GM19239 (cell line): ENCODE measurements at regions not wholly inside any gene's neighbourhood (a gene's known extent, or its start where the extent isn't known, plus 50 kb on each side); places are given as distances from the start of the nearest gene placed in this dataset.
"Not testable (repeated sequence)": the region's sequence is repeated elsewhere in the genome, so short reads cannot be mapped to it uniquely, and the experiment has no call there.

Experiments
- DNase-seq: peaks from one replicate; pipeline ENCODE4 v3.0.0; 2011; ENCODE audit warnings: low spot score; ENCODE audit not compliant: insufficient read length
- FAIRE-seq: peaks from 2 replicates; lab custom pipeline; 2011; peaks lifted over from hg19 to GRCh38; lab: Jason Lieb, UNC

DNA sequence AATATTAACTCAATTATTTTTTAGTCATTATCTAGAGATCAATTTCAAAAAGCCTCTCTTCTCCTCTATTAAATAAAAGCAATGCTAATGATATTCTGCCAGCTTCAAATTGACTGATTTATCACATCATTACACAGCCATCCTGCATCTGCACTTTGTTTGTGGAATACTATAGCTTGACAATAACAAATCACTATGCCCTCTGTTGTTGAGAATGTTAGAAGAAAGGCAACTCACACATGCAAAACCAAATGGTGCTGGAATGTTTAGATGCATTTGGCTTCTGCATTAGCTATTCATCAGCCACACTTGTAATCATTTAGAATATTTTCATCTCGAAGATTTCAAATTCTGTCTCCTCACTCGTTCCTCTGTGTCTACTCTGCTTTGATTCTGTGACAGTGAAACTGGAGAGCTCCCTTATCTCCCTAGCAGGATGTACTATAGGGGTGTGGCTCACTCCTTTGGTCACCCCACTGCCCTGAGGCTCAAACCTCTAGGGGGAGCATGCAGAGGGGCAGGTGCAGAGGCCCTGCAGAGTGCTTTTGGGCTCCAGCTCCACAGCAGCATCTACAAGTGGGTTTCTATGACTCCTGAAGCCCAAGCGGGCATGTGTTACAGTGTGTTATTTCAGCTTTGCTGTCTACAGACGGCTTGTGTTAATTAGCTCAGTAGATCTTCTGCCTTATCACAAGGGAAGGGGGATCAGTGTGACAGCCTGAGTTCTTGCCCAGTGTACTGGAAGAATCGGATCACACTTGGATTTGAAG is 454.1 kb upstream of the BCHE start:
- FAIRE-seq (no peak), DNase-seq (no peak)

DNA sequence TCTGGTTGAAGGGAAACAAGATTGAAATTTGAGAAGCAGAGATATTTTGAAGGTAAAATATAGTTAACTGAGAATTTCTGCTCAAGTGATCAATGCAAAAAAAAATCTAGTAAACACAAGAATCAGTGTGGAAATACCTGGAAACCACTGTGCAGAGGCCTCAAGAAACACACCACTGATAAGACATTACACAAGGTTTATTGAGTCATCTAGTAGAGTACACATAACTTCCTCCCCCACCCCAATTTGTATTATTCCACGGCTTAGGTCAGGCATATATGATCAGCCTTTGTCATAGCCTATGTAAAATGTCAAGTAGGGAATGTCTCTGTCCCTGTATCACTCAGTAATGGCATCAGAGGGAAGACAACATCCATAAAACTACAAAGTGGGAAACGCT is 447.8 kb upstream of the BCHE start:
- DNase-seq, result no peak
- no peak for FAIRE-seq

- no peak for FAIRE-seq
Measured at GRCh38 chr3:166283840-166284239, 446.6 kb upstream of the BCHE start.

DNA sequence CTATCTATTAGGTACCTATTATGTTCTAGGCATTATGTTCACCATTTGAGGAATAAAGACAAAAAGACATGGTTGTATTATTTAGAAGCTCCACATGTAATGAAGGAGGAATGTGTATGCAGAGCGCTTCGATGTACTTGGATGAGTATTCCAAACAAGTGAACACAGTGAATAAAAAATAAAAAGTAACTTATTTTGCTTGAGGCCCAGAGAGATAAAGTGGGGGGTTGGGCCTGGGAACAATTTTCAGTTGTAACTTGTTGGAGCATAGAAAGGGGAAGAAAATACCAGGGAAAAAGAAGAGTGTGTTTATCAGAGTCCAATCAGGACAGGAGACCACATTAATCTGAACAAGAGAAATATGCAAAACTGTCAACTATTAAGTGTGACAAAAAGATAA is 445.7 kb upstream of the BCHE start:
- DNase-seq (no peak), FAIRE-seq (no peak)

More at GRCh38 chr3:166283840-166284239, 446.6 kb upstream of the BCHE start:
- no peak for DNase-seq

DNA sequence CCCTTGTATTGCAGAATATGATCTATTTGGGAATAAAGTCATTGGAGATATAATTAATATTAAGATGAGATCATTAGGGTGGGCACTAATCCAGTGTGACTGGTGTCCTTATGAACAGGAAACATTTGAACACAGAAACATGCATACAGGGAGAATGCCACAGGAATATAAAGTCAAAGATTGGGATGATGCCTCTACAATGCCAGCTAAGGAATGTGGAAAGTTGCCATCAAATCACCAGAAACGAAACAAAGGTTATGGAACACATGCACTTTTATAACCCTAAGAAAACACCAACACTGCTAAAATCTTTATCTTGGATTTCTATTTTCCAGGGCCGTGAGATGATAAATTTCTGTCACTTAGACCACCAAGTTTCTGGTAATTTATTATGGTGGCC is 442.4 kb upstream of the BCHE start:
- DNase-seq (no peak), FAIRE-seq (no peak)

GRCh38 chr3:166275024-166275390 is 437.8 kb upstream of the BCHE start:
- FAIRE-seq (no peak), DNase-seq (no peak)

- FAIRE-seq (no peak), DNase-seq (no peak)
Measured at GRCh38 chr3:166274351-166275023, 437.3 kb upstream of the BCHE start.

GRCh38 chr3:166270429-166270828 is 433.2 kb upstream of the BCHE start:
- no peak for DNase-seq
- no peak for FAIRE-seq

- peak; percentile 51 for FAIRE-seq
Measured at GRCh38 chr3:166265153-166265552, 427.9 kb upstream of the BCHE start.

DNA sequence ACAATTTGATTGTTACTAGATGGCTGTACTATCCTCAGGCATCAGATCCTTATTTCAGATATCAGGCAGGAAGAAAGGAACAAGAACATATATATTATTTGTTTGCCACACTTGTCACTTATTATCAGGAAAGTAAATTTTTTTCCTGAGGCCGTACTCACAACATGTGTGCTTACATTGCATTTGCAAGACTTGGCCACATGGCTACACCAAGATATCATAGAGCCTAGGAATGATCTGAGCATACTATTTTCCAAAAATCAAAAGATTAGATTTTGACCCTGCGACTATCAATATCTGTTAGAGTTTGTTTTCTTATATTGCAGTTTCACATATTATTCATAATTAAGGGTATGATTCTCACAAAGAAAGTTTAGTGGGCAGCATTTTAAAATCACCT is 426.2 kb upstream of the BCHE start:
- DNase-seq, result no peak

More at GRCh38 chr3:166265153-166265552, 427.9 kb upstream of the BCHE start:
- DNase-seq, result no peak

GRCh38 chr3:166258293-166258850 is 421.1 kb upstream of the BCHE start:
- not testable (repeated sequence) for FAIRE-seq, DNase-seq

More for the DNA sequence above, 426.2 kb upstream of the BCHE start:
- no peak for FAIRE-seq

DNA sequence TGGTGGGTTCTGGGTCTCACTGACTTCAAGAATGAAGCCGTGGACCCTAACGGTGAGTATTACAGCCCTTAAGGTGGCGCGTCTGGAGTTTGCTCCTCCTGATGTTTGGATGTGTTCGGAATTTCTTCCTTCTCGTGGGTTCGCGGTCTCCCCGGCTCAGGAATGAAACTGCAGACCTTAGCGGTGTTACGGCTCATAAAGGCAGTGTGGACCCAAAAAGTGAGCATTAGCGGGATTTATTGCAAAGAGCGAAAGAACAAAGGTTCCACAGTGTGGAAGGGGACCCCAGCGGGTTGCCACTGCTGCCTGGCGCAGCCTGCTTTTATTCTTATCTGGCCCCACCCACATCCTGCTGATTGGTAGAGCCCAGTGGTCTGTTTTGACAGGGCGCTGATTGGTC is 420.5 kb upstream of the BCHE start:
- FAIRE-seq (no peak), DNase-seq (no peak)

GRCh38 chr3:166248784-166249183 is 411.6 kb upstream of the BCHE start:
- DNase-seq, result no peak
- no peak for FAIRE-seq

DNA sequence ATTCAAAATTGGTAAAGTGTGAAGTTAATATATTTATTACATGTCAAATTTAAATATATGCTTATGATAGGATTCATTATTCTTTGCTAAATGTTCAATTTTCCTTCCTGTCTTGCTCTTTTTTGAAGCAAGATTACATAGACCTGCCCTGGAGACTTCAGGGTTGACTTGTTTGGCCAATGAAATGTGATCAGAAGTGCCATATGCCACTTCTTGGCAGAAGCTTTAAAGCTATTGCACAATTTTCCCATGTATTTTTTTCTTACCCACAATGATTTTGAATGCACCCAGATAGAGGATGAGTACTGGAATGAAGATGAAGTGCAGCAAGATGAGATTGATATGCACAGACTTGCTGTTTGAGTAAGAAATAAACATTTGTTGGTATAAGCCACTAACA is 406.3 kb upstream of the BCHE start:
- no peak for DNase-seq
- no peak for FAIRE-seq

- no peak for DNase-seq
- no peak for FAIRE-seq
Measured at GRCh38 chr3:166223120-166223519, 385.9 kb upstream of the BCHE start.

- DNase-seq (no peak), FAIRE-seq (no peak)
Measured at GRCh38 chr3:166211451-166211850, 374.2 kb upstream of the BCHE start.

GRCh38 chr3:166209701-166210100 is 372.5 kb upstream of the BCHE start:
- DNase-seq, result no peak

GRCh38 chr3:166205158-166205557 is 367.9 kb upstream of the BCHE start:
- FAIRE-seq (no peak), DNase-seq (no peak)

More at GRCh38 chr3:166209701-166210100, 372.5 kb upstream of the BCHE start:
- FAIRE-seq, result no peak

GRCh38 chr3:166201476-166201875 is 364.3 kb upstream of the BCHE start:
- FAIRE-seq (no peak), DNase-seq (no peak)

- DNase-seq (no peak), FAIRE-seq (no peak)
Measured at GRCh38 chr3:166199491-166199890, 362.3 kb upstream of the BCHE start.

- DNase-seq, result no peak
Measured at GRCh38 chr3:166195808-166196207, 358.6 kb upstream of the BCHE start.

More at GRCh38 chr3:166195808-166196207, 358.6 kb upstream of the BCHE start:
- FAIRE-seq, result no peak
